GM12878 (cell line): ENCODE measurements at regions not wholly inside any gene's neighbourhood (a gene's known extent, or its start where the extent isn't known, plus 50 kb on each side); places are given as distances from the start of the nearest gene placed in this dataset.

Experiments used
- ATAC-seq: fragments of 200-7000 bp; cut with Tn5 transposase; 3 replicates; pipeline ENCODE4 v1.9.1; 2020; ENCODE audit warnings: mild to moderate bottlenecking, moderate library complexity
- BruUV-seq: library from RNA; stranded (reverse); fragments of 400-500 nt; replicated peaks from 2 replicates; lab custom pipeline; 2021; lab: Mats Ljungman, UMichigan
- CTCF ChIA-PET: fragments of 300-600 bp; sonication (Branson Sonifier 250); formaldehyde crosslinking; extraction: SDS; loops from one replicate; lab custom pipeline; 2021; ENCODE audit warnings: inconsistent platforms; lab: Yijun Ruan, JAX
- POLR2A ChIA-PET: fragments of 350-600 bp; formaldehyde crosslinking; extraction: SDS; loops from one replicate; lab custom pipeline; 2021; ENCODE audit warnings: inconsistent platforms; lab: Charles Lee
- RAD21 ChIA-PET: fragments of 300-600 bp; sonication (Branson Sonifier 250); formaldehyde crosslinking; loops from one replicate; lab custom pipeline; 2023; ENCODE audit warnings: antibody characterized with exemption; ENCODE audit not compliant: unreplicated experiment; lab: Charles Lee
- SMC1A ChIA-PET: fragments of 300-600 bp; sonication (Branson Sonifier 250); formaldehyde crosslinking; loops from one replicate; lab custom pipeline; 2023; ENCODE audit not compliant: unreplicated experiment, uncharacterized antibody; lab: Charles Lee
- DNase-seq: peaks from one replicate; pipeline ENCODE4 v3.0.0-alpha.2; 2011; ENCODE audit warnings: low read depth, low spot score
- FAIRE-seq: peaks from 3 replicates; lab custom pipeline; 2011; peaks lifted over from hg19 to GRCh38; lab: Jason Lieb, UNC
- H2AFZ ChIP-seq: 2 replicates; pipeline ENCODE4 v1.6.0; 2011; ENCODE audit warnings: low read depth, low read length, control low read depth; ENCODE audit not compliant: control insufficient read depth
- H3K27ac ChIP-seq: 2 replicates; pipeline ENCODE4 v1.5.1; 2011; ENCODE audit warnings: control low read depth; ENCODE audit not compliant: control insufficient read depth, insufficient read depth
- H3K27me3 ChIP-seq, 2 experiments: replicated peaks in 1 of 2; 2 replicates each; pipeline versions ENCODE4 v1.6.0 to v1.6.1; 2011; ENCODE audit warnings: low read length in 1 of 2; ENCODE audit not compliant: control insufficient read depth in 2 of 2, insufficient read depth in 2 of 2
- H3K36me3 ChIP-seq, 2 experiments: 2 replicates each; pipeline ENCODE4 v1.5.1; 2011; ENCODE audit warnings: low read length in 1 of 2; ENCODE audit not compliant: control insufficient read depth in 2 of 2, insufficient read depth in 2 of 2
- H3K4me1 ChIP-seq: 2 replicates; pipeline ENCODE4 v1.6.1; 2011; ENCODE audit warnings: mild to moderate bottlenecking, low read length, moderate library complexity, mixed read lengths; ENCODE audit not compliant: control insufficient read depth, insufficient read depth
- H3K4me2 ChIP-seq: 2 replicates; pipeline ENCODE4 v1.6.0; 2011; ENCODE audit warnings: control low read depth; ENCODE audit not compliant: control insufficient read depth, insufficient read depth
- H3K4me3 ChIP-seq: fragments of 200-600 bp; sonication (generic); 2 replicates; pipeline ENCODE4 v1.5.1; 2016
- H3K79me2 ChIP-seq: 2 replicates; pipeline ENCODE4 v1.6.0; 2011; ENCODE audit warnings: low read length; ENCODE audit not compliant: control insufficient read depth, insufficient read depth
- H3K9ac ChIP-seq: 2 replicates; pipeline ENCODE4 v1.8.0; 2011; ENCODE audit warnings: low read length, control low read depth, mixed read lengths; ENCODE audit not compliant: control insufficient read depth, insufficient read depth
- H3K9me3 ChIP-seq: replicated peaks from 3 replicates; pipeline ENCODE4 v1.5.1; 2011; ENCODE audit warnings: mild to moderate bottlenecking, low read length; ENCODE audit not compliant: control insufficient read depth, insufficient read depth
- H4K20me1 ChIP-seq: 2 replicates; pipeline ENCODE4 v1.6.0; 2011; ENCODE audit not compliant: control insufficient read depth, insufficient read depth
- EZH2 ChIP-seq: IDR thresholded peaks from 2 replicates; pipeline ENCODE4 v1.6.1; 2012; ENCODE audit warnings: low read depth, mild to moderate bottlenecking, control low read depth, inconsistent platforms, low read length, borderline replicate concordance; ENCODE audit not compliant: control insufficient read depth
- GATAD2B ChIP-seq: fragments of 450-650 bp; conservative IDR thresholded peaks from 2 replicates; pipeline ENCODE4 v1.6.1; 2017; ENCODE audit warnings: low read depth, mild to moderate bottlenecking, moderate library complexity
- HDGF ChIP-seq: fragments of 450-650 bp; IDR thresholded peaks from 2 replicates; pipeline ENCODE4 v1.6.1; 2016; ENCODE audit warnings: antibody characterized with exemption
- IKZF1 ChIP-seq: fragments of 450-650 bp; conservative IDR thresholded peaks from 2 replicates; pipeline ENCODE4 v1.6.1; 2017; ENCODE audit warnings: antibody characterized with exemption, mild to moderate bottlenecking
- KLF5 ChIP-seq: fragments of 450-650 bp; IDR thresholded peaks from 2 replicates; pipeline ENCODE4 v1.6.1; 2014; ENCODE audit warnings: mild to moderate bottlenecking; ENCODE audit not compliant: partially characterized antibody
- MEF2B ChIP-seq: fragments of 450-650 bp; IDR thresholded peaks from 2 replicates; pipeline ENCODE4 v1.6.1; 2018; ENCODE audit warnings: mild to moderate bottlenecking, moderate library complexity; ENCODE audit not compliant: partially characterized antibody, poor library complexity, severe bottlenecking
- NRF1 ChIP-seq: conservative IDR thresholded peaks from 2 replicates; pipeline ENCODE4 v1.6.1; 2011; ENCODE audit warnings: mild to moderate bottlenecking, low read depth, low read length, improper control_type of control experiment
- POU2F2 ChIP-seq: IDR thresholded peaks from 3 replicates; pipeline ENCODE4 v1.6.1; 2011; ENCODE audit warnings: low read depth, mild to moderate bottlenecking, low read length, borderline replicate concordance
- TCF3 ChIP-seq: IDR thresholded peaks from 2 replicates; pipeline ENCODE4 v1.6.1; 2012; ENCODE audit warnings: low read depth, mild to moderate bottlenecking, low read length, borderline replicate concordance; ENCODE audit not compliant: insufficient read depth
- YY1 ChIP-seq: IDR thresholded peaks from 2 replicates; pipeline ENCODE4 v1.6.1; 2011; ENCODE audit warnings: low read depth, mild to moderate bottlenecking, low read length
- WGBS: methylation state at CpG from one replicate; pipeline ENCODE4 v1.1.6; 2016; ENCODE audit warnings: low lambda C conversion rate; ENCODE audit not compliant: insufficient replicate concordance, insufficient coverage; ENCODE audit errors: missing lambda C conversion rate; 5-methylcytosine and 5-hydroxymethylcytosine counted together
- in situ Hi-C: fragments of 300-500 bp; cut with MboI; formaldehyde crosslinking; loops from 9 replicates; pipeline ENCODE4 v1.14.3; 2018; ENCODE audit warnings: mixed read lengths
- intact Hi-C: fragments of 100-400 bp; cut with micrococcal nuclease; formaldehyde crosslinking; loops from one replicate; pipeline ENCODE4 v1.14.2; 2022; ENCODE audit not compliant: unreplicated experiment
- TF ChIP-seq, protein P1 (sequence below): fragments of 450-650 bp; IDR thresholded peaks from 2 replicates; pipeline ENCODE4 v1.6.1; 2017; ENCODE audit warnings: mild to moderate bottlenecking, moderate library complexity
- TF ChIP-seq, protein P2 (sequence below): fragments of 450-650 bp; IDR thresholded peaks from 2 replicates; pipeline ENCODE4 v1.6.1; 2018; ENCODE audit warnings: mild to moderate bottlenecking, low read depth, moderate library complexity; ENCODE audit not compliant: partially characterized antibody
- TF ChIP-seq, protein P3 (sequence below): fragments of 450-650 bp; IDR thresholded peaks from 2 replicates; pipeline ENCODE4 v1.6.1; 2016; ENCODE audit warnings: mild to moderate bottlenecking

DNA sequence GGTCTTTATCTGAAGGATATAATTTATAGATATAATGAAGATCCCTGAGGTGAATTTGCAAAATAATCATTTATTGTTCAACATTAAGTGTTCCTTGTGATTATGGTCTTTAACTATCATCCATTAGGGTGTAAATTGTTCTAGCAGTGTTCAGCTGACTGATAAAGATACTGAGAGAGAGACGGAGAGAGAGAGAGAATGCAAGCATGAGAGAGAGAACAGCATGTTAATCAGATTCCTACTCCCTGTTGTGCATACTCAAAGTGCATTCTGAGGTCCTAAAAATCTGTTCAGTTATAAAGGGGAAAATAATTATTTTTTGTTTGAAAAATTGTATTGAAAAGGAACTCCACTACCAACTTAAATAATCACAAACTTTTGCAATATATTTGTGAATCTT is 271.0 kb upstream of the CBLB start:
- H3K27ac ChIP-seq, result no peak overlapping the region
- no peaks in the 10 kb centered on the region for H3K4me1 ChIP-seq
- H3K9ac ChIP-seq, result no peak overlapping the region
- H4K20me1 ChIP-seq, result no peaks in the 10 kb centered on the region
- intact Hi-C loops, result no loop called here
- in situ Hi-C loops, result no loop called here
- H3K9me3 ChIP-seq, result peaks cover 5% of the 10 kb centered on the region; the same call in 2 of the 3 replicates
- H3K79me2 ChIP-seq, result no peaks in the 10 kb centered on the region
- RAD21 ChIA-PET, result interaction anchor here (0.9 kb wide), 1 partner anchor 11 kb away, joined by 3 read pairs; no protein-coding TSS in a partner anchor
- CTCF ChIA-PET, result no interaction called here
- no peak overlapping the region for H3K4me2 ChIP-seq
- H3K27me3 ChIP-seq, result no peaks in the 10 kb centered on the region
- FAIRE-seq, result no peak
- WGBS, result 36% methylated on average over 1 of the region's 1 CpG
- POLR2A ChIA-PET, result no interaction called here
- DNase-seq, result no peak
- H2AFZ ChIP-seq, result no peak overlapping the region
- no peak for ATAC-seq
- BruUV-seq, result no TSS peak
- H3K36me3 ChIP-seq, result no peaks in the 10 kb centered on the region
- no peak overlapping the region for H3K4me3 ChIP-seq
- TF ChIP-seq KLF5, result no peak
- TF ChIP-seq TCF3, result no peak
- TF ChIP-seq POU2F2, result no peak
- TF ChIP-seq GATAD2B, result no peak
- TF ChIP-seq HDGF, result no peak
- no peak for TF ChIP-seq NRF1
- no peak for TF ChIP-seq EZH2
- no peak for TF ChIP-seq IKZF1
- TF ChIP-seq, protein P1, sequence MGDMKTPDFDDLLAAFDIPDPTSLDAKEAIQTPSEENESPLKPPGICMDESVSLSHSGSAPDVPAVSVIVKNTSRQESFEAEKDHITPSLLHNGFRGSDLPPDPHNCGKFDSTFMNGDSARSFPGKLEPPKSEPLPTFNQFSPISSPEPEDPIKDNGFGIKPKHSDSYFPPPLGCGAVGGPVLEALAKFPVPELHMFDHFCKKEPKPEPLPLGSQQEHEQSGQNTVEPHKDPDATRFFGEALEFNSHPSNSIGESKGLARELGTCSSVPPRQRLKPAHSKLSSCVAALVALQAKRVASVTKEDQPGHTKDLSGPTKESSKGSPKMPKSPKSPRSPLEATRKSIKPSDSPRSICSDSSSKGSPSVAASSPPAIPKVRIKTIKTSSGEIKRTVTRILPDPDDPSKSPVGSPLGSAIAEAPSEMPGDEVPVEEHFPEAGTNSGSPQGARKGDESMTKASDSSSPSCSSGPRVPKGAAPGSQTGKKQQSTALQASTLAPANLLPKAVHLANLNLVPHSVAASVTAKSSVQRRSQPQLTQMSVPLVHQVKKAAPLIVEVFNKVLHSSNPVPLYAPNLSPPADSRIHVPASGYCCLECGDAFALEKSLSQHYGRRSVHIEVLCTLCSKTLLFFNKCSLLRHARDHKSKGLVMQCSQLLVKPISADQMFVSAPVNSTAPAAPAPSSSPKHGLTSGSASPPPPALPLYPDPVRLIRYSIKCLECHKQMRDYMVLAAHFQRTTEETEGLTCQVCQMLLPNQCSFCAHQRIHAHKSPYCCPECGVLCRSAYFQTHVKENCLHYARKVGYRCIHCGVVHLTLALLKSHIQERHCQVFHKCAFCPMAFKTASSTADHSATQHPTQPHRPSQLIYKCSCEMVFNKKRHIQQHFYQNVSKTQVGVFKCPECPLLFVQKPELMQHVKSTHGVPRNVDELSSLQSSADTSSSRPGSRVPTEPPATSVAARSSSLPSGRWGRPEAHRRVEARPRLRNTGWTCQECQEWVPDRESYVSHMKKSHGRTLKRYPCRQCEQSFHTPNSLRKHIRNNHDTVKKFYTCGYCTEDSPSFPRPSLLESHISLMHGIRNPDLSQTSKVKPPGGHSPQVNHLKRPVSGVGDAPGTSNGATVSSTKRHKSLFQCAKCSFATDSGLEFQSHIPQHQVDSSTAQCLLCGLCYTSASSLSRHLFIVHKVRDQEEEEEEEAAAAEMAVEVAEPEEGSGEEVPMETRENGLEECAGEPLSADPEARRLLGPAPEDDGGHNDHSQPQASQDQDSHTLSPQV, result no peak
- TF ChIP-seq, protein P2, sequence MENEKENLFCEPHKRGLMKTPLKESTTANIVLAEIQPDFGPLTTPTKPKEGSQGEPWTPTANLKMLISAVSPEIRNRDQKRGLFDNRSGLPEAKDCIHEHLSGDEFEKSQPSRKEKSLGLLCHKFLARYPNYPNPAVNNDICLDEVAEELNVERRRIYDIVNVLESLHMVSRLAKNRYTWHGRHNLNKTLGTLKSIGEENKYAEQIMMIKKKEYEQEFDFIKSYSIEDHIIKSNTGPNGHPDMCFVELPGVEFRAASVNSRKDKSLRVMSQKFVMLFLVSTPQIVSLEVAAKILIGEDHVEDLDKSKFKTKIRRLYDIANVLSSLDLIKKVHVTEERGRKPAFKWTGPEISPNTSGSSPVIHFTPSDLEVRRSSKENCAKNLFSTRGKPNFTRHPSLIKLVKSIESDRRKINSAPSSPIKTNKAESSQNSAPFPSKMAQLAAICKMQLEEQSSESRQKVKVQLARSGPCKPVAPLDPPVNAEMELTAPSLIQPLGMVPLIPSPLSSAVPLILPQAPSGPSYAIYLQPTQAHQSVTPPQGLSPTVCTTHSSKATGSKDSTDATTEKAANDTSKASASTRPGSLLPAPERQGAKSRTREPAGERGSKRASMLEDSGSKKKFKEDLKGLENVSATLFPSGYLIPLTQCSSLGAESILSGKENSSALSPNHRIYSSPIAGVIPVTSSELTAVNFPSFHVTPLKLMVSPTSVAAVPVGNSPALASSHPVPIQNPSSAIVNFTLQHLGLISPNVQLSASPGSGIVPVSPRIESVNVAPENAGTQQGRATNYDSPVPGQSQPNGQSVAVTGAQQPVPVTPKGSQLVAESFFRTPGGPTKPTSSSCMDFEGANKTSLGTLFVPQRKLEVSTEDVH, result no peak
- TF ChIP-seq, protein P3, sequence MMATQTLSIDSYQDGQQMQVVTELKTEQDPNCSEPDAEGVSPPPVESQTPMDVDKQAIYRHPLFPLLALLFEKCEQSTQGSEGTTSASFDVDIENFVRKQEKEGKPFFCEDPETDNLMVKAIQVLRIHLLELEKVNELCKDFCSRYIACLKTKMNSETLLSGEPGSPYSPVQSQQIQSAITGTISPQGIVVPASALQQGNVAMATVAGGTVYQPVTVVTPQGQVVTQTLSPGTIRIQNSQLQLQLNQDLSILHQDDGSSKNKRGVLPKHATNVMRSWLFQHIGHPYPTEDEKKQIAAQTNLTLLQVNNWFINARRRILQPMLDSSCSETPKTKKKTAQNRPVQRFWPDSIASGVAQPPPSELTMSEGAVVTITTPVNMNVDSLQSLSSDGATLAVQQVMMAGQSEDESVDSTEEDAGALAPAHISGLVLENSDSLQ, result no peak
- TF ChIP-seq YY1, result no peak
- no peak for TF ChIP-seq MEF2B
- SMC1A ChIA-PET, result interaction anchor here (1.9 to 2.8 kb wide), 2 partner anchors 8 to 11 kb away, joined by 6 to 8 read pairs; no protein-coding TSS in a partner anchor
